Mucosa of rectum (tissue), 2 donors: ENCODE measurements at regions not wholly inside any gene's neighbourhood (a gene's known extent, or its start where the extent isn't known, plus 50 kb on each side); places are given as distances from the start of the nearest gene placed in this dataset.

Source experiments
- H3K27ac ChIP-seq, 2 donors: one replicate each; pipeline ENCODE4 v1.7.0; 2013; ENCODE audit warnings: inconsistent platforms in 2 of 2, low read depth in 2 of 2, low read length in 2 of 2
- H3K27me3 ChIP-seq, 2 donors: one replicate each; pipeline ENCODE4 v1.7.0; 2013; ENCODE audit warnings: low read length in 2 of 2; ENCODE audit not compliant: control insufficient read depth in 2 of 2, insufficient read depth in 2 of 2
- H3K36me3 ChIP-seq, 2 donors: one replicate each; pipeline ENCODE4 v1.7.0; 2013; ENCODE audit warnings: low read length in 2 of 2; ENCODE audit not compliant: control insufficient read depth in 2 of 2, insufficient read depth in 2 of 2
- H3K4me1 ChIP-seq, 2 donors: one replicate each; pipeline ENCODE4 v1.7.0; 2013; ENCODE audit warnings: low read length in 2 of 2, mild to moderate bottlenecking in 1 of 2; ENCODE audit not compliant: control insufficient read depth in 2 of 2, insufficient read depth in 2 of 2
- H3K4me3 ChIP-seq, 2 donors: one replicate each; pipeline ENCODE4 v1.7.0; 2013; ENCODE audit warnings: low read length in 2 of 2
- H3K9ac ChIP-seq, 2 donors: one replicate each; pipeline ENCODE4 v1.7.0; 2013; ENCODE audit warnings: low read length in 2 of 2, low read depth in 1 of 2, mild to moderate bottlenecking in 1 of 2
- H3K9me3 ChIP-seq, 2 donors: one replicate each; pipeline ENCODE4 v1.7.0; 2013; ENCODE audit warnings: low read length in 2 of 2; ENCODE audit not compliant: control insufficient read depth in 2 of 2
- donor health status: healthy.
- donor health status: Normal muscosa, but diverticular disease.

GRCh38 chr7:148472406-148472805 is 118.2 kb upstream of the C7orf33 start:
- Histone ChIP-seq H3K9me3 (no peaks in the 10 kb centered on the region), H3K27me3 (no peaks in the 10 kb centered on the region), H3K4me3 (no peak overlapping the region), H3K27ac (no peak overlapping the region), H3K9ac (no peak overlapping the region), H3K4me1 (no peaks in the 10 kb centered on the region), H3K36me3 (no peaks in the 10 kb centered on the region)

- Histone ChIP-seq H3K27me3 (no peaks in the 10 kb centered on the region), H3K4me1 (no peaks in the 10 kb centered on the region), H3K4me3 (no peak overlapping the region), H3K9ac (no peak overlapping the region), H3K9me3 (no peaks in the 10 kb centered on the region), H3K36me3 (no peaks in the 10 kb centered on the region), H3K27ac (no peak overlapping the region)
Observed at GRCh38 chr7:148473703-148474480, 116.7 kb upstream of the C7orf33 start.

GRCh38 chr7:148474481-148475025 is 116.0 kb upstream of the C7orf33 start:
- Histone ChIP-seq H3K9me3 (no peaks in the 10 kb centered on the region), H3K27ac (no peak overlapping the region), H3K27me3 (no peaks in the 10 kb centered on the region), H3K9ac (no peak overlapping the region), H3K36me3 (no peaks in the 10 kb centered on the region), H3K4me3 (no peak overlapping the region), H3K4me1 (no peaks in the 10 kb centered on the region)

GRCh38 chr7:148478551-148478950 is 112.0 kb upstream of the C7orf33 start:
- Histone ChIP-seq H3K4me1 (no peaks in the 10 kb centered on the region), H3K9me3 (no peaks in the 10 kb centered on the region), H3K27ac (no peak overlapping the region), H3K27me3 (no peaks in the 10 kb centered on the region), H3K36me3 (no peaks in the 10 kb centered on the region), H3K9ac (no peak overlapping the region), H3K4me3 (no peak overlapping the region)

- no peaks in the 10 kb centered on the region for H3K9me3 ChIP-seq
- H3K27me3 ChIP-seq = no peaks in the 10 kb centered on the region
- H3K36me3 ChIP-seq = no peaks in the 10 kb centered on the region
- no peak overlapping the region for H3K9ac ChIP-seq
- H3K4me1 ChIP-seq = peaks cover 13 to 18% of the 10 kb centered on the region in 2 donors
- no peak overlapping the region for H3K27ac ChIP-seq
- H3K4me3 ChIP-seq = no peak overlapping the region
Observed at GRCh38 chr7:148480479-148481146, 110.0 kb upstream of the C7orf33 start.

- H3K27me3 ChIP-seq = no peaks in the 10 kb centered on the region
- no peaks in the 10 kb centered on the region for H3K9me3 ChIP-seq
- no peak overlapping the region for H3K27ac ChIP-seq
- H3K4me1 ChIP-seq = peaks cover 13 to 18% of the 10 kb centered on the region in 2 donors
- H3K36me3 ChIP-seq = no peaks in the 10 kb centered on the region
- no peak overlapping the region for H3K9ac ChIP-seq
- no peak overlapping the region for H3K4me3 ChIP-seq
Observed at GRCh38 chr7:148481147-148481526, 109.4 kb upstream of the C7orf33 start.

GRCh38 chr7:148481971-148482626 is 108.5 kb upstream of the C7orf33 start:
- H3K36me3 ChIP-seq = no peaks in the 10 kb centered on the region
- no peaks in the 10 kb centered on the region for H3K27me3 ChIP-seq
- no peaks in the 10 kb centered on the region for H3K9me3 ChIP-seq
- H3K4me1 ChIP-seq = peaks cover 13 to 18% of the 10 kb centered on the region in 2 donors
- H3K4me3 ChIP-seq = no peak overlapping the region
- no peak overlapping the region for H3K9ac ChIP-seq
- H3K27ac ChIP-seq = no peak overlapping the region

GRCh38 chr7:148483515-148484308 is 106.9 kb upstream of the C7orf33 start:
- Histone ChIP-seq H3K27ac (no peak overlapping the region), H3K27me3 (no peaks in the 10 kb centered on the region), H3K9ac (no peak overlapping the region), H3K4me1 (peaks cover 13 to 18% of the 10 kb centered on the region in 2 donors), H3K9me3 (no peaks in the 10 kb centered on the region), H3K4me3 (no peak overlapping the region), H3K36me3 (no peaks in the 10 kb centered on the region)

- Histone ChIP-seq H3K27me3 (no peaks in the 10 kb centered on the region), H3K4me3 (no peak overlapping the region), H3K27ac (no peak overlapping the region)
Observed at GRCh38 chr7:148484486-148484885, 106.1 kb upstream of the C7orf33 start.

More at GRCh38 chr7:148484486-148484885, 106.1 kb upstream of the C7orf33 start:
- no peaks in the 10 kb centered on the region for H3K36me3 ChIP-seq
- H3K9me3 ChIP-seq = no peaks in the 10 kb centered on the region
- H3K4me1 ChIP-seq = peaks cover 13 to 18% of the 10 kb centered on the region in 2 donors
- H3K9ac ChIP-seq = no peak overlapping the region
